ENCODE measurements at regions not wholly inside any gene's neighbourhood (a gene's known extent, or its start where the extent isn't known, plus 50 kb on each side); places are given as distances from the start of the nearest gene placed in this dataset.

DNA sequence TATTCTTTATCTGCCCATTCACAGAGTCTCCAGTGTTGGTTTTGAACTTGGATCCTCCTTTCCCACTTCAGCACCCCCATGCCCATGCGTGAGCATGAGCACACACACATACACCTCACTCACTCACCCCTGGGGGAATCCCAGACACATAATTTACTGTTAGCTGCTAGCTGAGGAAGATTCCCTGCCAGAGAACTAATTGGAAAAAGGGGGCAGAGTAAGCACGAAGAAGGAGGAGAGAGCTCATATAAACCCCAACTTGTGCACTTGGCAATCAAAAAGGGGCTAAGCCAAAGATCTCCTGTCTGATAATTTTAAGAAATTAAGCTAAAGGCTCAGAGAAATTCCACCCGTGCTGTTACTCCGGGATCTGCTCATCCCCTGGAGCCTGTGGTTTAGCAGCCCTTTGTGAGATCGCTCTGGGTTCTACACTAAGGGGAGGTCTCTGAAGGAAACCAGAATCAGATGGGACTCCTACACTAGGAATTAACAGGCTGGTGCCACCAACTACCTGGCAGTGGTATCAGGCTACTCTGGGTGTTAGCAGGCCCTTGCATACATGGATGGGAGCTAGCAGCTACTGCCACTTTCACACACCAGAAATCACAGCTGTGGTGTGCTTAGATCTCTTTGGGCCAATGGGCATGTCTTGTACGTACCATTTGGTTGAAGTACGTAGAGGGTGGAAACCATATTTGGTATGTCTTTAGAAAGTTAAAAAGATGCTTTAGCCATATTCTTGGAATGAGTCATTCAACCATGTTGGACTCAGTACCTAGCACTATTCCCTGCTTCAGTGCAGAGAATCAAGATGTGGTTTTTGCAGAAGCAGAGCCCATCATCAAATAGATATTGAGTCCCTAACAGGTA lies 95.6 kb upstream of the SLC14A2 start:
- no peak for TF ChIP-seq POLR2A (IDR thresholded peaks at IDR 0.05)
- TF ChIP-seq, protein P1, sequence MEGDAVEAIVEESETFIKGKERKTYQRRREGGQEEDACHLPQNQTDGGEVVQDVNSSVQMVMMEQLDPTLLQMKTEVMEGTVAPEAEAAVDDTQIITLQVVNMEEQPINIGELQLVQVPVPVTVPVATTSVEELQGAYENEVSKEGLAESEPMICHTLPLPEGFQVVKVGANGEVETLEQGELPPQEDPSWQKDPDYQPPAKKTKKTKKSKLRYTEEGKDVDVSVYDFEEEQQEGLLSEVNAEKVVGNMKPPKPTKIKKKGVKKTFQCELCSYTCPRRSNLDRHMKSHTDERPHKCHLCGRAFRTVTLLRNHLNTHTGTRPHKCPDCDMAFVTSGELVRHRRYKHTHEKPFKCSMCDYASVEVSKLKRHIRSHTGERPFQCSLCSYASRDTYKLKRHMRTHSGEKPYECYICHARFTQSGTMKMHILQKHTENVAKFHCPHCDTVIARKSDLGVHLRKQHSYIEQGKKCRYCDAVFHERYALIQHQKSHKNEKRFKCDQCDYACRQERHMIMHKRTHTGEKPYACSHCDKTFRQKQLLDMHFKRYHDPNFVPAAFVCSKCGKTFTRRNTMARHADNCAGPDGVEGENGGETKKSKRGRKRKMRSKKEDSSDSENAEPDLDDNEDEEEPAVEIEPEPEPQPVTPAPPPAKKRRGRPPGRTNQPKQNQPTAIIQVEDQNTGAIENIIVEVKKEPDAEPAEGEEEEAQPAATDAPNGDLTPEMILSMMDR (IDR thresholded peaks at IDR 0.05) = no peak
- no peak for TF ChIP-seq POLR2AphosphoS5 (IDR thresholded peaks at IDR 0.05)
- H3K27ac ChIP-seq = peak overlapping the region in 1 of 2 donors; percentile 3
- peaks cover 0 to 5% of the 10 kb centered on the region in 2 donors for H3K4me1 ChIP-seq
- no peaks in the 10 kb centered on the region for H3K36me3 ChIP-seq
- no peak for DNase-seq (ENCODE audit: low spot score in 2 of 2)
- H3K4me3 ChIP-seq = no peak overlapping the region
- no peaks in the 10 kb centered on the region for H3K9me3 ChIP-seq
- no peaks in the 10 kb centered on the region for H3K27me3 ChIP-seq
- intact Hi-C loops (cut with DNase I; ENCODE audit: low total_unique reads) = no loop called here

DNA sequence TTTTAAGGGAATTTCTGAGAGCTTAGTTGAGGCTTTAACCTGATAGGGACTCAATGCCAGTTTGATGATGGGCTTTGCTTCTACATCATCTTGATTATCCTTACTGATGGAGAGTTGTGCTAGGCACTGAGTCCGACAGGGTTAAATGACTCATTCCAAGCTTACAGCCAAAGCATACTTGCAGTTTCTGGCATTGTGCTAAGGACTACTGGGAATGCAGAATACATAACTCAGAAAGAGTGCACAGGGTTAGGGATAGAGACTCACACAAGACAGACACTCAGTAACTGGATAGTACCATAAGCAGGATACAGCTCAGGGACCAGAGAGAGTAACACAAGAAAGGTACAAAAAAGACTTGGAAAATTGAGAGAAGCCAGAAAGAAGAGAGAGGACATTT lies 94.1 kb upstream of the SLC14A2 start:
- no peaks in the 10 kb centered on the region for H3K9me3 ChIP-seq
- TF ChIP-seq, protein P1 (IDR thresholded peaks at IDR 0.05) = no peak
- TF ChIP-seq POLR2A (IDR thresholded peaks at IDR 0.05) = no peak
- TF ChIP-seq POLR2AphosphoS5 (IDR thresholded peaks at IDR 0.05) = no peak
- H3K36me3 ChIP-seq = no peaks in the 10 kb centered on the region
- no peaks in the 10 kb centered on the region for H3K27me3 ChIP-seq
- no peak overlapping the region for H3K27ac ChIP-seq
- no peak for DNase-seq (ENCODE audit: low spot score in 2 of 2)
- peaks cover 0 to 5% of the 10 kb centered on the region in 2 donors for H3K4me1 ChIP-seq
- intact Hi-C loops (cut with DNase I; ENCODE audit: low total_unique reads) = no loop called here
- no peak overlapping the region for H3K4me3 ChIP-seq

DNA sequence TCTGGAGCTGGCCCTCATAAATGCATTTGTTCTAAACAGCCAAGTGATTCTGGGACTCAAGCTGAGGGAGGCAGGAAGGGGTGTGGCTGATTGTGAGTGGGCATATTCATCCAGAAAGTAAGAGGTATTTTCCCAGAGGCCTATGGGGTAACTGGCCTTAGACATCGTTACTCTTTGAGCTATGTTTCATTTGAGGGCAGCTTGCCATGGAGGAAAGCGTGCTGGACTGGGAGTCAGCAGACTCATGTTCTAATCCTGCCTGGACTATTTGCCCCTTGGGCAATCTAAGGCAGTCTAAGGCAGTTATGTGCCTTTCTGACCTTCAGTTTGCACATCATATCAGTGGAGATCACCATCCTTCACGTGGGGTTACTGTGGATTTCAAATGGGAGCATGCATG lies 93.5 kb upstream of the SLC14A2 start:
- peaks cover 0 to 5% of the 10 kb centered on the region in 2 donors for H3K4me1 ChIP-seq
- intact Hi-C loops (cut with DNase I; ENCODE audit: low total_unique reads) = no loop called here
- peak overlapping the region in 1 of 2 donors; percentile 38 for H3K27ac ChIP-seq
- no peak for DNase-seq (ENCODE audit: low spot score in 2 of 2)
- H3K36me3 ChIP-seq = no peaks in the 10 kb centered on the region
- H3K27me3 ChIP-seq = no peaks in the 10 kb centered on the region
- TF ChIP-seq POLR2AphosphoS5 (IDR thresholded peaks at IDR 0.05) (no peak), POLR2A (IDR thresholded peaks at IDR 0.05) (no peak)
- TF ChIP-seq, protein P1 (IDR thresholded peaks at IDR 0.05) = no peak
- H3K4me3 ChIP-seq = no peak overlapping the region
- H3K9me3 ChIP-seq = no peaks in the 10 kb centered on the region

DNA sequence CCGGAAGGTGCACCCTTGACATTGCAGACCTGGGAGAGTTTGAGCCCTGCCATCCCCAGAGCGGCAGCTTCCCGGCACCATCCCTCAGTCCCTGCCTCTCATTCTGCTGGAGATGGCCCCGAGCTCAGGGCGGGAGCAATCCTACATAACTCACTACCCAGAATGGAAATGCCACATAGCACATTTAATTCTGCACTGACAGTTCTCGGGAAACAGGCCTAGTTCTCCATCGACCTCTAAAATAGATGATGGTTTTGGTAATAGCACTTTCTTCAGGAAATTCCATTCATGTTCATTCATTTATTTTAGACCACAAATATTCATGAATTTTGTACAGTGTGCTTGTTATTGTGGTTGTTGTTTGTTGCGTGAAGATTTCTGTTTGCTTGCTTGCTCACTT lies 92.9 kb upstream of the SLC14A2 start:
- no peaks in the 10 kb centered on the region for H3K36me3 ChIP-seq
- intact Hi-C loops (cut with DNase I; ENCODE audit: low total_unique reads) = no loop called here
- peaks cover 0 to 5% of the 10 kb centered on the region in 2 donors for H3K4me1 ChIP-seq
- no peak for DNase-seq (ENCODE audit: low spot score in 2 of 2)
- no peak overlapping the region for H3K4me3 ChIP-seq
- no peaks in the 10 kb centered on the region for H3K27me3 ChIP-seq
- peak overlapping the region in 1 of 2 donors; percentile 38 for H3K27ac ChIP-seq
- TF ChIP-seq, protein P1 (IDR thresholded peaks at IDR 0.05) = no peak
- no peak for TF ChIP-seq POLR2A (IDR thresholded peaks at IDR 0.05)
- no peak for TF ChIP-seq POLR2AphosphoS5 (IDR thresholded peaks at IDR 0.05)
- H3K9me3 ChIP-seq = no peaks in the 10 kb centered on the region

DNA sequence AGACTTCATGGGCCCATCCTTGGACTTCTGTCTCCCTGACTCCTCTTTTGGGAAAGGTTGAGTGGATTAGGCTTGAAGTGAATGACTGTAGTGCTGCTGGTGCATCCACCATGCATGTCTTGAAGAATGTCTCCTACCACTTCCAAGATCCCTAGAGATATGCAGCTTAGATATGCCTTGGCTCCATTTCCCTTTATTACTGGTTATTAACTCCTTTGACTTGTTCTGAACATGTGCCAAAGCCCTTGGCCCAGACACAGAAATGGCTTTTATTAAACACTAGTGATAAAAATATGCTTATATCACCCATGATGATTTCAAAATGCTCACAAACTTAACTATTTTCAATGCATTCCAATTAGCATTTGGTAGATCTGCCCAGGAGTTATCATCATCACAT lies 90.0 kb upstream of the SLC14A2 start:
- H3K36me3 ChIP-seq = no peaks in the 10 kb centered on the region
- no peak for DNase-seq (ENCODE audit: low spot score in 2 of 2)
- H3K27ac ChIP-seq = peak overlapping the region in 1 of 2 donors; percentile 12
- no peaks in the 10 kb centered on the region for H3K27me3 ChIP-seq
- intact Hi-C loops (cut with DNase I; ENCODE audit: low total_unique reads) = no loop called here
- H3K9me3 ChIP-seq = no peaks in the 10 kb centered on the region
- H3K4me3 ChIP-seq = no peak overlapping the region
- TF ChIP-seq, protein P1 (IDR thresholded peaks at IDR 0.05) = no peak
- TF ChIP-seq POLR2AphosphoS5 (IDR thresholded peaks at IDR 0.05) (no peak), POLR2A (IDR thresholded peaks at IDR 0.05) (no peak)
- no peaks in the 10 kb centered on the region for H3K4me1 ChIP-seq

All from breast epithelium (tissue), 4 donors.